ENCODE measurements at regions not wholly inside any gene's neighbourhood (a gene's known extent, or its start where the extent isn't known, plus 50 kb on each side); places are given as distances from the start of the nearest gene placed in this dataset.
"Not testable (repeated sequence)": the region's sequence is repeated elsewhere in the genome, so short reads cannot be mapped to it uniquely, and the experiment has no call there.

DNA sequence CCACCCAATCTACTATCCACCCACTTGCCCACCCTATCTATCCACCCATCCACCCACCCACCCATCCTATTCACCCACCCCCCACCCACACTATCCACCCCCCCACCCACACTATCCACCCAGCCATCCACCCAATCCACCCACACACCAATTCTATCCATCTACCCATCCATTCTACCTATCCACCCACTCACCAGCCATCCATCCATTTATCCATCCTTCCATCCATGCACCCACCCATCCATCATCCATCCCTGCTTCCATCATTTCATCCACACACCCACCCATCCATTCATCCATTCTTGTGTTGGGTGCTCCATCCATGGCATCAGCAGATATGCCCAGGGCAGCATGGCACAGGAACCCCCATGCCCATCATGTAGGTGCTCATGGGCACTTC, 1206.6 kb downstream of the BRD1 start:
- no peak overlapping the region for H3K27ac ChIP-seq (ENCODE audit: low read length)
- intact Hi-C loops (cut with micrococcal nuclease) = no loop called here
- no peak overlapping the region for H3K4me3 Mint-ChIP-seq

DNA sequence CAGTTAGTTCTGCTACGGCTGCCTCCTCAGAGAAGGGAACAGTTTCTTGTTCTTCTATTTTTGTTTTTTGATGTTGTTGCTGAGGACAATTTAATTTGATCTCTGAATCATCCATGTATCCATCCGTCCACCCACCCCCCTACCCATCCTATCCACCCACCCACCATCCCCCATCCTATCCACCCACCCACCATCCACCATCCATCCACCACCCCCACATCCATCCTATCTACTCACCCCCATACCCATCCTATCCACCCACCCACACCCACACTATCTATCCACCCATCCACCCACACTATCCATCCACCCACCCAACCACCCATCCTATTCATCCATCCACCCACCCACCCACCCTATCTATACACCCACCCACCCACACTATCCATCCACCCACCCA, 1207.2 kb downstream of the BRD1 start:
- not testable (repeated sequence) for H3K36me3 ChIP-seq (ENCODE audit: control insufficient read depth, insufficient read depth, low read length)

More for the DNA sequence above, 1206.6 kb downstream of the BRD1 start:
- H3K9me3 Mint-ChIP-seq = no peaks in the 10 kb centered on the region
- H3K9me3 ChIP-seq (ENCODE audit: control insufficient read depth, insufficient read depth, low read length) = no peaks in the 10 kb centered on the region
- H3K4me3 ChIP-seq (ENCODE audit: low read length) = no peak overlapping the region
- no peaks in the 10 kb centered on the region for H3K4me1 ChIP-seq (ENCODE audit: control insufficient read depth, insufficient read depth, low read length)
- no peak for ATAC-seq
- H3K36me3 ChIP-seq (ENCODE audit: control insufficient read depth, insufficient read depth, low read length) = no peaks in the 10 kb centered on the region
- no peaks in the 10 kb centered on the region for H3K27me3 Mint-ChIP-seq (ENCODE audit: low read depth in 2 of 2)
- no peaks in the 10 kb centered on the region for H3K27me3 ChIP-seq (ENCODE audit: control insufficient read depth, insufficient read depth, low read length)
- DNase-seq = no peak
- no peaks in the 10 kb centered on the region for H3K36me3 Mint-ChIP-seq
- no peaks in the 10 kb centered on the region for H3K4me1 Mint-ChIP-seq
- H3K27ac Mint-ChIP-seq = no peak overlapping the region
- TF ChIP-seq, protein P1, sequence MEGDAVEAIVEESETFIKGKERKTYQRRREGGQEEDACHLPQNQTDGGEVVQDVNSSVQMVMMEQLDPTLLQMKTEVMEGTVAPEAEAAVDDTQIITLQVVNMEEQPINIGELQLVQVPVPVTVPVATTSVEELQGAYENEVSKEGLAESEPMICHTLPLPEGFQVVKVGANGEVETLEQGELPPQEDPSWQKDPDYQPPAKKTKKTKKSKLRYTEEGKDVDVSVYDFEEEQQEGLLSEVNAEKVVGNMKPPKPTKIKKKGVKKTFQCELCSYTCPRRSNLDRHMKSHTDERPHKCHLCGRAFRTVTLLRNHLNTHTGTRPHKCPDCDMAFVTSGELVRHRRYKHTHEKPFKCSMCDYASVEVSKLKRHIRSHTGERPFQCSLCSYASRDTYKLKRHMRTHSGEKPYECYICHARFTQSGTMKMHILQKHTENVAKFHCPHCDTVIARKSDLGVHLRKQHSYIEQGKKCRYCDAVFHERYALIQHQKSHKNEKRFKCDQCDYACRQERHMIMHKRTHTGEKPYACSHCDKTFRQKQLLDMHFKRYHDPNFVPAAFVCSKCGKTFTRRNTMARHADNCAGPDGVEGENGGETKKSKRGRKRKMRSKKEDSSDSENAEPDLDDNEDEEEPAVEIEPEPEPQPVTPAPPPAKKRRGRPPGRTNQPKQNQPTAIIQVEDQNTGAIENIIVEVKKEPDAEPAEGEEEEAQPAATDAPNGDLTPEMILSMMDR (IDR thresholded peaks at IDR 0.05) = no peak

GRCh38 chr22:48619721-48620120, 1208.0 kb downstream of the BRD1 start:
- no peak overlapping the region for H3K4me3 Mint-ChIP-seq
- H3K36me3 Mint-ChIP-seq = no peaks in the 10 kb centered on the region
- 77% methylated on average over 20 of the region's 20 CpGs for WGBS (ENCODE audit: insufficient coverage)
- no peaks in the 10 kb centered on the region for H3K4me1 Mint-ChIP-seq
- H3K27me3 Mint-ChIP-seq (ENCODE audit: low read depth in 2 of 2) = no peaks in the 10 kb centered on the region
- no peaks in the 10 kb centered on the region for H3K4me1 ChIP-seq (ENCODE audit: control insufficient read depth, insufficient read depth, low read length)
- TF ChIP-seq, protein P1 (IDR thresholded peaks at IDR 0.05) = no peak
- DNase-seq (no peak), ATAC-seq (no peak)
- no peak overlapping the region for H3K4me3 ChIP-seq (ENCODE audit: low read length)
- H3K36me3 ChIP-seq (ENCODE audit: control insufficient read depth, insufficient read depth, low read length) = no peaks in the 10 kb centered on the region
- H3K27me3 ChIP-seq (ENCODE audit: control insufficient read depth, insufficient read depth, low read length) = no peaks in the 10 kb centered on the region
- H3K27ac ChIP-seq (ENCODE audit: low read length) = no peak overlapping the region
- intact Hi-C loops (cut with micrococcal nuclease) = no loop called here
- H3K9me3 ChIP-seq (ENCODE audit: control insufficient read depth, insufficient read depth, low read length) = no peaks in the 10 kb centered on the region
- no peak overlapping the region for H3K27ac Mint-ChIP-seq
- no peaks in the 10 kb centered on the region for H3K9me3 Mint-ChIP-seq

More for the DNA sequence above, 1207.2 kb downstream of the BRD1 start:
- H3K36me3 Mint-ChIP-seq; H3K4me1 Mint-ChIP-seq; H3K9me3 ChIP-seq (ENCODE audit: control insufficient read depth, insufficient read depth, low read length); H3K4me1 ChIP-seq (ENCODE audit: control insufficient read depth, insufficient read depth, low read length); H3K4me3 ChIP-seq (ENCODE audit: low read length); DNase-seq; H3K4me3 Mint-ChIP-seq; H3K9me3 Mint-ChIP-seq; ATAC-seq; H3K27ac ChIP-seq (ENCODE audit: low read length); intact Hi-C loops (cut with micrococcal nuclease); H3K27me3 ChIP-seq (ENCODE audit: control insufficient read depth, insufficient read depth, low read length); H3K27me3 Mint-ChIP-seq (ENCODE audit: low read depth in 2 of 2); H3K27ac Mint-ChIP-seq: not testable (repeated sequence)
- 86% methylated on average over 1 of the region's 2 CpGs for WGBS (ENCODE audit: insufficient coverage)

- Histone ChIP-seq H3K36me3 (ENCODE audit: control insufficient read depth, insufficient read depth, low read length) (no peaks in the 10 kb centered on the region), H3K27me3 (ENCODE audit: control insufficient read depth, insufficient read depth, low read length) (no peaks in the 10 kb centered on the region), H3K4me3 (ENCODE audit: low read length) (no peak overlapping the region), H3K27ac (ENCODE audit: low read length) (no peak overlapping the region), H3K4me1 (ENCODE audit: control insufficient read depth, insufficient read depth, low read length) (no peaks in the 10 kb centered on the region), H3K9me3 (ENCODE audit: control insufficient read depth, insufficient read depth, low read length) (no peaks in the 10 kb centered on the region)
- Mint-ChIP-seq H3K4me1 (no peaks in the 10 kb centered on the region), H3K9me3 (no peaks in the 10 kb centered on the region), H3K36me3 (no peaks in the 10 kb centered on the region), H3K4me3 (no peak overlapping the region), H3K27ac (no peak overlapping the region), H3K27me3 (ENCODE audit: low read depth in 2 of 2) (no peaks in the 10 kb centered on the region)
- no peak for ATAC-seq
- intact Hi-C loops (cut with micrococcal nuclease) = no loop called here
- 92% methylated on average over 18 of the region's 18 CpGs for WGBS (ENCODE audit: insufficient coverage)
- DNase-seq = no peak
- TF ChIP-seq, protein P1 (IDR thresholded peaks at IDR 0.05) = no peak
Measured at GRCh38 chr22:48618326-48618725, 1209.3 kb downstream of the BRD1 start.
